ENCODE measurements at regions not wholly inside any gene's neighbourhood (a gene's known extent, or its start where the extent isn't known, plus 50 kb on each side); places are given as distances from the start of the nearest gene placed in this dataset.
"Not testable (repeated sequence)": the region's sequence is repeated elsewhere in the genome, so short reads cannot be mapped to it uniquely, and the experiment has no call there.

DNA sequence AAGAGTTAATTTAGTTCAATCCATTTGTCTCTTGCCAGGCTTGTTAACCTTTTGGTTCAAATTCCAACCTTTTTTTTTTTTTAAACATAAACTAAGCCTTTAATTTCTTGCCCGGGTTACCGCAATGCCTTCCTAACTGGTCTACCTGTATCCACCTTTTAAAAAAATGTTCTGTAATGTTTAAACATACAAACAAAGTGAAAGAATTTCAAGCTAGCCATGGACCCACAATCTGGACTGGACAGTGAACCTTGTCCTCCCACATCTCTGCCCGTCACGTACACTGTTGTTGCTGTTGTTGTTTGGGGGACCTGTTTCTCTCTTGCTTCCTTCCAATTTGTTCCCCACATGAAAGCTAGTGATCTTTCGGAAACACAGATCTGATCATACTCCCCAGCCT, 724.7 kb upstream of the AUTS2 start:
- WGBS, result 51% methylated on average over 5 of the region's 5 CpGs
- H3K36me3 ChIP-seq, result no peaks in the 10 kb centered on the region
- TF ChIP-seq, protein P1, sequence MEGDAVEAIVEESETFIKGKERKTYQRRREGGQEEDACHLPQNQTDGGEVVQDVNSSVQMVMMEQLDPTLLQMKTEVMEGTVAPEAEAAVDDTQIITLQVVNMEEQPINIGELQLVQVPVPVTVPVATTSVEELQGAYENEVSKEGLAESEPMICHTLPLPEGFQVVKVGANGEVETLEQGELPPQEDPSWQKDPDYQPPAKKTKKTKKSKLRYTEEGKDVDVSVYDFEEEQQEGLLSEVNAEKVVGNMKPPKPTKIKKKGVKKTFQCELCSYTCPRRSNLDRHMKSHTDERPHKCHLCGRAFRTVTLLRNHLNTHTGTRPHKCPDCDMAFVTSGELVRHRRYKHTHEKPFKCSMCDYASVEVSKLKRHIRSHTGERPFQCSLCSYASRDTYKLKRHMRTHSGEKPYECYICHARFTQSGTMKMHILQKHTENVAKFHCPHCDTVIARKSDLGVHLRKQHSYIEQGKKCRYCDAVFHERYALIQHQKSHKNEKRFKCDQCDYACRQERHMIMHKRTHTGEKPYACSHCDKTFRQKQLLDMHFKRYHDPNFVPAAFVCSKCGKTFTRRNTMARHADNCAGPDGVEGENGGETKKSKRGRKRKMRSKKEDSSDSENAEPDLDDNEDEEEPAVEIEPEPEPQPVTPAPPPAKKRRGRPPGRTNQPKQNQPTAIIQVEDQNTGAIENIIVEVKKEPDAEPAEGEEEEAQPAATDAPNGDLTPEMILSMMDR (IDR thresholded peaks at IDR 0.05), result no peak
- TF ChIP-seq POLR2AphosphoS5 (IDR thresholded peaks at IDR 0.05) (no peak), POLR2A (IDR thresholded peaks at IDR 0.05) (no peak)
- no peak overlapping the region for H3K27ac ChIP-seq
- H3K27me3 ChIP-seq (replicated peaks; ENCODE audit: insufficient read depth), result peaks cover 2% of the 10 kb centered on the region
- no peaks in the 10 kb centered on the region for H3K4me1 ChIP-seq (replicated peaks)
- H3K4me3 ChIP-seq, result no peak overlapping the region
- intact Hi-C loops (cut with DNase I), result no loop called here
- H3K9me3 ChIP-seq, result no peaks in the 10 kb centered on the region
- DNase-seq (ENCODE audit: low spot score), result no peak

DNA sequence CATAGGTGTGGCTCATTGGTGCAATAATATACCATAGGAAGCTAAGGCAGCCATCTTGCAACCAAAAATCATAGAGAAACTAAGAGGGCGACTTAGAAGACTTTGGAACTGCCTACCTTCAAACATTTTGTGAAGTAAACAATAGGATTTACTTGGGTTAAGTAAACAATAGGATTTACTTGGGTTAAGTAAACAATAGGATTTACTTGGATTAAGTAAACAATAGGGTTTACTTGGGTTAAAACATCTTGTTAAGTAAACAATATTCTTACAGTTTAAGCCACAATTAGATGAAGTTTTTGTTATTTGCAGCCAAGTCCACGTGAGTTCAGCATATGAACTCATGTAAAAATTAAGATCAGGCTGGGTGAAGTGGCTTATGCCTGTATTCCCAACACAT, 722.4 kb upstream of the AUTS2 start:
- Histone ChIP-seq H3K27ac (no peak overlapping the region), H3K4me3 (no peak overlapping the region), H3K36me3 (no peaks in the 10 kb centered on the region), H3K4me1 (replicated peaks) (no peaks in the 10 kb centered on the region), H3K9me3 (no peaks in the 10 kb centered on the region), H3K27me3 (replicated peaks; ENCODE audit: insufficient read depth) (no peaks in the 10 kb centered on the region)
- TF ChIP-seq, protein P1 (IDR thresholded peaks at IDR 0.05), result no peak
- TF ChIP-seq POLR2A (IDR thresholded peaks at IDR 0.05) (no peak), POLR2AphosphoS5 (IDR thresholded peaks at IDR 0.05) (no peak)
- WGBS, result 70% methylated on average over 2 of the region's 2 CpGs
- DNase-seq (ENCODE audit: low spot score), result no peak
- intact Hi-C loops (cut with DNase I), result no loop called here

DNA sequence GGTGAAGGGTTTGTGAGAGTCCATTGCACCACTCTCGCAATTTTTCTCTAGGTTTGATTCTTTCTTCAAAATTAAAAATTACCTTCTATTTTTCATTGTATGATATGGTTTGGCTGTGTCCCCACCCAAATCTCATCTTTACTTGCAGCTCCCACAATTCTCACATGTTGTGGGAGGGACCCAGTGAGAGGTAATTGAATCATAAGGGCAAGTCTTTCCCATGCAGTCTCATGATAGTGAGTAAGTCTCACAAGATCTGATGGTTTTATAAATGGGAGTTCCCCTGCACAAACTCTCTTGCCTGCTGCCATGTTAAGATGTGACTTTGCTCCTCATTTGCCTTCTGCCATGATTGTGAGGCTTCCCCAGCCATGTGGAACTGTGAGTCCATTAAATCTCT, 711.2 kb upstream of the AUTS2 start:
- intact Hi-C loops (cut with DNase I); H3K27me3 ChIP-seq (replicated peaks; ENCODE audit: insufficient read depth); H3K4me3 ChIP-seq; H3K27ac ChIP-seq; H3K36me3 ChIP-seq; H3K4me1 ChIP-seq (replicated peaks); DNase-seq (ENCODE audit: low spot score); H3K9me3 ChIP-seq: not testable (repeated sequence)
- 100% methylated on average over 1 of the region's 1 CpG for WGBS

DNA sequence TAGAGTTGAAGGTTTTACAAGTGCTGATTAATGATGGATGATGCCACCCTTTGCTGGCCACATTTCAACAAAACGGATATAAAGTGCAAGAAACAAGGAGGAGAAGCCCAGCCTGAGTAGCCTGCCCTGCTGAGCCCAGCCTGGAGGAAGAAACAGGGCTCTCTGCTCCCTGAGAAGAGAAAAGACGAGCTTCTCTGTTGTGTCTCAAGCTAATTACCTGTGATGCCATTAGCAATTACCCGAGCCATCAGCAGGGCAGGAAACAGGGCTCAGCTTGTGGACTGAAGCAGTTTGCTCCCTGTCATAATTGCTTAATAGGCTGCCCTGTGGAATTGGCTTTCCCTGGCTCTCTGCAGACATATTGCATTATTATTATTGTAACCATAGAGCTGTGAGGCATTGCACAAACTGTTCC, 709.3 kb upstream of the AUTS2 start:
- intact Hi-C loops (cut with DNase I), result no loop called here
- TF ChIP-seq, protein P1 (IDR thresholded peaks at IDR 0.05), result no peak
- TF ChIP-seq POLR2A (IDR thresholded peaks at IDR 0.05) (no peak), POLR2AphosphoS5 (IDR thresholded peaks at IDR 0.05) (no peak)
- 39% methylated on average over 3 of the region's 3 CpGs for WGBS

DNA sequence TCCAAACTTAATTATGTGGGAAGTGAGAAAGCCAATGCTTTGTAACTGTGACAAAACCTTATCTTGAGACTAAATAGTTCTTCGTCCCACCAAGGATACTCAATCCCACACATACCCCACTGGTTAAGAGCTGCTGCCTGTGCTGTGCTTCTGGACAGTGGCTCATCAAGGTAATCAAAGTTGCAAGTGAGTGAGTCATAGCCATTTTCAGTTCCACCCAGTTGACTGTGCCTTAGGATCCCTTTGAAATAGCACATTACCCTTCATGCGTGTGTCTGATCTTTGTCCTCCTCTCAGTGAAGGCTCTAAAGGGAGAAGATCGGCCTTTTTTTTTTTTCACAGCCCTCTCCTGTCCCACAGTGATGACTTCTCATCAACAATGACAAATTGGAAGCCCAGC, 706.0 kb upstream of the AUTS2 start:
- 98% methylated on average over 3 of the region's 3 CpGs for WGBS
- H3K4me3 ChIP-seq, result no peak overlapping the region
- intact Hi-C loops (cut with DNase I), result no loop called here
- H3K27me3 ChIP-seq (replicated peaks; ENCODE audit: insufficient read depth), result no peaks in the 10 kb centered on the region
- H3K4me1 ChIP-seq (replicated peaks), result no peaks in the 10 kb centered on the region
- TF ChIP-seq, protein P1 (IDR thresholded peaks at IDR 0.05), result no peak
- TF ChIP-seq POLR2AphosphoS5 (IDR thresholded peaks at IDR 0.05), result no peak
- TF ChIP-seq POLR2A (IDR thresholded peaks at IDR 0.05), result no peak
- no peaks in the 10 kb centered on the region for H3K36me3 ChIP-seq
- H3K9me3 ChIP-seq, result no peaks in the 10 kb centered on the region
- DNase-seq (ENCODE audit: low spot score), result no peak
- no peak overlapping the region for H3K27ac ChIP-seq

More for the DNA sequence above, 709.3 kb upstream of the AUTS2 start:
- H3K4me1 ChIP-seq (replicated peaks), result no peaks in the 10 kb centered on the region
- no peak overlapping the region for H3K27ac ChIP-seq
- no peak overlapping the region for H3K4me3 ChIP-seq
- H3K27me3 ChIP-seq (replicated peaks; ENCODE audit: insufficient read depth), result no peaks in the 10 kb centered on the region
- H3K9me3 ChIP-seq, result no peaks in the 10 kb centered on the region
- DNase-seq (ENCODE audit: low spot score), result no peak
- H3K36me3 ChIP-seq, result no peaks in the 10 kb centered on the region
